ENCODE measurements at regions not wholly inside any gene's neighbourhood (a gene's known extent, or its start where the extent isn't known, plus 50 kb on each side); places are given as distances from the start of the nearest gene placed in this dataset.

DNA sequence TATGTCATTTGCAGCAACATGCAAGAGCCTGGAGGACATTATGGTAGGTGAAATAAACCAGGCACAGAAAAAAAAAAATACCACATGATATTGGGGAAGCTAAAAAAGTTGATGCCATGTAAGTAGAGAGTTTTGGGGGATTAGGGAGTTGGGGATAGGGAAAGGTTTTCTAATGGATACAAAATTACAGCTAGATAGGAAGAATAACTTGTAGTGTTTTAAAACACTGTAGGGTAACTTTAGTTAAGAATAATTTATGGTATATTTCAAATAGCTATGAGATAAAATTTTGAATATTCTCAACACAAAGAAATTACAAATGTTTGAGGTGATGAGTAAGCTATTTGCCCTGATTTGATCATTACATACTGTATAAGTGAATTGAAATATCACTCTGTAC is 1456.7 kb upstream of the MIR17HG start:
- no peaks in the 10 kb centered on the region for H3K36me3 ChIP-seq (ENCODE audit: insufficient read depth, low read length, poor library complexity, severe bottlenecking)
- TF ChIP-seq EZH2 (IDR thresholded peaks at IDR 0.05; ENCODE audit: borderline replicate concordance, low read depth, low read length, poor library complexity, severe bottlenecking), result no peak
- TF ChIP-seq, protein P1, sequence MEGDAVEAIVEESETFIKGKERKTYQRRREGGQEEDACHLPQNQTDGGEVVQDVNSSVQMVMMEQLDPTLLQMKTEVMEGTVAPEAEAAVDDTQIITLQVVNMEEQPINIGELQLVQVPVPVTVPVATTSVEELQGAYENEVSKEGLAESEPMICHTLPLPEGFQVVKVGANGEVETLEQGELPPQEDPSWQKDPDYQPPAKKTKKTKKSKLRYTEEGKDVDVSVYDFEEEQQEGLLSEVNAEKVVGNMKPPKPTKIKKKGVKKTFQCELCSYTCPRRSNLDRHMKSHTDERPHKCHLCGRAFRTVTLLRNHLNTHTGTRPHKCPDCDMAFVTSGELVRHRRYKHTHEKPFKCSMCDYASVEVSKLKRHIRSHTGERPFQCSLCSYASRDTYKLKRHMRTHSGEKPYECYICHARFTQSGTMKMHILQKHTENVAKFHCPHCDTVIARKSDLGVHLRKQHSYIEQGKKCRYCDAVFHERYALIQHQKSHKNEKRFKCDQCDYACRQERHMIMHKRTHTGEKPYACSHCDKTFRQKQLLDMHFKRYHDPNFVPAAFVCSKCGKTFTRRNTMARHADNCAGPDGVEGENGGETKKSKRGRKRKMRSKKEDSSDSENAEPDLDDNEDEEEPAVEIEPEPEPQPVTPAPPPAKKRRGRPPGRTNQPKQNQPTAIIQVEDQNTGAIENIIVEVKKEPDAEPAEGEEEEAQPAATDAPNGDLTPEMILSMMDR (conservative IDR thresholded peaks at IDR 0.05; ENCODE audit: low read depth, low read length), result no peak
- BruUV-seq (replicated peaks), result no TSS peak
- intact Hi-C loops (cut with micrococcal nuclease; ENCODE audit: unreplicated experiment), result no loop called here
- no peaks in the 10 kb centered on the region for H3K27me3 ChIP-seq (replicated peaks; ENCODE audit: insufficient read depth, low read depth, low read length, poor library complexity)
- H3K9me3 ChIP-seq (ENCODE audit: low read depth, low read length, poor library complexity, severe bottlenecking), result no peaks in the 10 kb centered on the region
- H3K27ac ChIP-seq (ENCODE audit: low read depth, low read length, poor library complexity, severe bottlenecking), result no peak overlapping the region
- DNase-seq (ENCODE audit: low spot score), result no peak
- H3K4me1 ChIP-seq (ENCODE audit: insufficient read depth, low read length, poor library complexity, severe bottlenecking), result no peaks in the 10 kb centered on the region
- H3K4me3 ChIP-seq (ENCODE audit: low read depth, low read length, poor library complexity, severe bottlenecking), result no peak overlapping the region
- POLR2A ChIA-PET (ENCODE audit: low non-redundant PET), result no interaction called here
- CTCF ChIA-PET, result no interaction called here

DNA sequence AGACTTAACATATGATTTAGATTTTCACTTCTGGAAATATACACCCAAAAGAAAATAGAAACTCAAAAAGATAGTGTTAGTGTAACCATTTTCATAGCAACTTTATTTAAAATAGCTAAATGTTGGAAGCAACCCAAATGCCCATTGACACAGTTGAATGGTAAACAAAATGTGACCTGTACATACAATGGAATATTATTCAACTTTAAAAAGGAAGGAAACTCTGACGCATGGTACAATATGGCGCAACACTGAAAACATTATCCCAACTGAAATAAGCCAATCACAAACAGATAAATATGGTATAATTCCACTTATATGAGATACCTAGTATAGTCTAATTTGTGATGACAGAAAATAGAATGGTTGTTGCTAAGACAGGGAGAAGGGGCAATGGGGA is 1456.1 kb upstream of the MIR17HG start:
- Histone ChIP-seq H3K27ac (ENCODE audit: low read depth, low read length, poor library complexity, severe bottlenecking) (no peak overlapping the region), H3K9me3 (ENCODE audit: low read depth, low read length, poor library complexity, severe bottlenecking) (no peaks in the 10 kb centered on the region), H3K27me3 (replicated peaks; ENCODE audit: insufficient read depth, low read depth, low read length, poor library complexity) (no peaks in the 10 kb centered on the region), H3K36me3 (ENCODE audit: insufficient read depth, low read length, poor library complexity, severe bottlenecking) (no peaks in the 10 kb centered on the region), H3K4me3 (ENCODE audit: low read depth, low read length, poor library complexity, severe bottlenecking) (no peak overlapping the region), H3K4me1 (ENCODE audit: insufficient read depth, low read length, poor library complexity, severe bottlenecking) (no peaks in the 10 kb centered on the region)
- TF ChIP-seq, protein P1 (conservative IDR thresholded peaks at IDR 0.05; ENCODE audit: low read depth, low read length), result no peak
- no peak for TF ChIP-seq EZH2 (IDR thresholded peaks at IDR 0.05; ENCODE audit: borderline replicate concordance, low read depth, low read length, poor library complexity, severe bottlenecking)
- intact Hi-C loops (cut with micrococcal nuclease; ENCODE audit: unreplicated experiment), result no loop called here
- POLR2A ChIA-PET (ENCODE audit: low non-redundant PET), result no interaction called here
- no TSS peak for BruUV-seq (replicated peaks)
- no peak for DNase-seq (ENCODE audit: low spot score)
- CTCF ChIA-PET, result no interaction called here

DNA sequence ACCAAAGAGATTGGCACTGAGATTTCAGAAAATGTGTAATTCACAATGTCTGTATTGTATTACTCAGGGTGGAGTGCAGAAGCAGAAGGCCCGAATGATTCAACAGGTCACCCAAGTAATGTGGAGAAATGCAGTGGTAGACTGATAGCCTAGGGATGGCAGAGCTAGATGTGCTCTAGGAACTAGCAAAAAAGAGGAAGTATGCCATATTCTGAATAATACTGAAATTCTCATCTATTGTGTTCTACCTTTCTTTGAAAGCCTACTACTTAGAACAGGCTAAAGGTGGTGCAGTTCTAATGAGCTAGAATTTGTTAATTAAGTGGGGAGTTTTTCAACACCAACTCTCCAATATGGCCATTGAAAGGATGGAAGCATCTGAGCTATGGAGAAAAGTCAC is 1449.8 kb upstream of the MIR17HG start:
- intact Hi-C loops (cut with micrococcal nuclease; ENCODE audit: unreplicated experiment), result no loop called here
- Histone ChIP-seq H3K9me3 (ENCODE audit: low read depth, low read length, poor library complexity, severe bottlenecking) (peaks cover under 1% of the 10 kb centered on the region), H3K4me3 (ENCODE audit: low read depth, low read length, poor library complexity, severe bottlenecking) (no peak overlapping the region), H3K36me3 (ENCODE audit: insufficient read depth, low read length, poor library complexity, severe bottlenecking) (no peaks in the 10 kb centered on the region), H3K27ac (ENCODE audit: low read depth, low read length, poor library complexity, severe bottlenecking) (no peak overlapping the region), H3K4me1 (ENCODE audit: insufficient read depth, low read length, poor library complexity, severe bottlenecking) (no peaks in the 10 kb centered on the region), H3K27me3 (replicated peaks; ENCODE audit: insufficient read depth, low read depth, low read length, poor library complexity) (no peaks in the 10 kb centered on the region)
- POLR2A ChIA-PET (ENCODE audit: low non-redundant PET), result no interaction called here
- CTCF ChIA-PET, result no interaction called here
- TF ChIP-seq EZH2 (IDR thresholded peaks at IDR 0.05; ENCODE audit: borderline replicate concordance, low read depth, low read length, poor library complexity, severe bottlenecking), result no peak
- TF ChIP-seq, protein P1 (conservative IDR thresholded peaks at IDR 0.05; ENCODE audit: low read depth, low read length), result no peak
- DNase-seq (ENCODE audit: low spot score), result no peak
- no TSS peak for BruUV-seq (replicated peaks)

All from A673 (cell line).